ENCODE measurements at regions not wholly inside any gene's neighbourhood (a gene's known extent, or its start where the extent isn't known, plus 50 kb on each side); places are given as distances from the start of the nearest gene placed in this dataset.

- TF ChIP-seq EP300 (IDR thresholded peaks at IDR 0.05; ENCODE audit: borderline replicate concordance) (no peak), RAD21 (IDR thresholded peaks at IDR 0.05; ENCODE audit: low read depth) (no peak), TAF1 (IDR thresholded peaks at IDR 0.05; ENCODE audit: low read depth) (no peak), YY1 (IDR thresholded peaks at IDR 0.05; ENCODE audit: low read depth) (no peak), NFIC (IDR thresholded peaks at IDR 0.05) (no peak), EGR1 (IDR thresholded peaks at IDR 0.05) (no peak)
- TF ChIP-seq, protein P1, sequence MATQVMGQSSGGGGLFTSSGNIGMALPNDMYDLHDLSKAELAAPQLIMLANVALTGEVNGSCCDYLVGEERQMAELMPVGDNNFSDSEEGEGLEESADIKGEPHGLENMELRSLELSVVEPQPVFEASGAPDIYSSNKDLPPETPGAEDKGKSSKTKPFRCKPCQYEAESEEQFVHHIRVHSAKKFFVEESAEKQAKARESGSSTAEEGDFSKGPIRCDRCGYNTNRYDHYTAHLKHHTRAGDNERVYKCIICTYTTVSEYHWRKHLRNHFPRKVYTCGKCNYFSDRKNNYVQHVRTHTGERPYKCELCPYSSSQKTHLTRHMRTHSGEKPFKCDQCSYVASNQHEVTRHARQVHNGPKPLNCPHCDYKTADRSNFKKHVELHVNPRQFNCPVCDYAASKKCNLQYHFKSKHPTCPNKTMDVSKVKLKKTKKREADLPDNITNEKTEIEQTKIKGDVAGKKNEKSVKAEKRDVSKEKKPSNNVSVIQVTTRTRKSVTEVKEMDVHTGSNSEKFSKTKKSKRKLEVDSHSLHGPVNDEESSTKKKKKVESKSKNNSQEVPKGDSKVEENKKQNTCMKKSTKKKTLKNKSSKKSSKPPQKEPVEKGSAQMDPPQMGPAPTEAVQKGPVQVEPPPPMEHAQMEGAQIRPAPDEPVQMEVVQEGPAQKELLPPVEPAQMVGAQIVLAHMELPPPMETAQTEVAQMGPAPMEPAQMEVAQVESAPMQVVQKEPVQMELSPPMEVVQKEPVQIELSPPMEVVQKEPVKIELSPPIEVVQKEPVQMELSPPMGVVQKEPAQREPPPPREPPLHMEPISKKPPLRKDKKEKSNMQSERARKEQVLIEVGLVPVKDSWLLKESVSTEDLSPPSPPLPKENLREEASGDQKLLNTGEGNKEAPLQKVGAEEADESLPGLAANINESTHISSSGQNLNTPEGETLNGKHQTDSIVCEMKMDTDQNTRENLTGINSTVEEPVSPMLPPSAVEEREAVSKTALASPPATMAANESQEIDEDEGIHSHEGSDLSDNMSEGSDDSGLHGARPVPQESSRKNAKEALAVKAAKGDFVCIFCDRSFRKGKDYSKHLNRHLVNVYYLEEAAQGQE (IDR thresholded peaks at IDR 0.05; ENCODE audit: low read depth), result no peak
These were observed 180.3 kb upstream of the GATB start for GRCh38 chr4:151940926-151941617.
